NAMALWA (cell line): ENCODE measurements at regions not wholly inside any gene's neighbourhood (a gene's known extent, or its start where the extent isn't known, plus 50 kb on each side); places are given as distances from the start of the nearest gene placed in this dataset.

Experiments
- DNase-seq: peaks from one replicate; pipeline ENCODE4 v3.0.0-alpha.2; 2015; ENCODE audit warnings: low spot score

GRCh38 chr6:14734416-14735340, 511.2 kb upstream of the JARID2 start:
- DNase-seq = peak; percentile 26

DNA sequence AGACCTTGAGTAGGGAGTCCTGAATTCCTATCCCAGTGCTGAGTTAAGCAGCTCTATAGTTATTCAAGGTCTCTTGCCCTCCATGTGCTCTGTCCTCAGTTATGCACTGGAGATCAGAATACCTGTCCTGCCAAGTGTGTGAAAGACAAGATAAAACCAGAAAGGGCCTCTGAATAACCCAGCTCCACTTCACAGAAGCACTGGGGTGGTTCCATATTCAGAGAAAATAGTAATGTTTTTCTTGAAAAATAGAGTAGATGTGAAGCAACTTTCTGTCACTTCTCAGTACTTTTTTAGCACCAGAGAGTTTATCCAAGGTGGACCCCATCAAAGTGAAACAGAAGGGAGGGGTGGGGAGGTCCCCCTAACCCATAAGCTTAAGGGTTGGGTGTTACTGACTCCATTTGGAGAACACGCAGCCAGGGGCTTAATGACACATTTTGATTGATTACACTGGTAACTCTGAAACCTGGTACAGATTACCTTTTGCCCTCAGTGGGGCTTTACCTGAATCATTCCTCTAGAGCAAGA, 509.8 kb upstream of the JARID2 start:
- no peak for DNase-seq

DNA sequence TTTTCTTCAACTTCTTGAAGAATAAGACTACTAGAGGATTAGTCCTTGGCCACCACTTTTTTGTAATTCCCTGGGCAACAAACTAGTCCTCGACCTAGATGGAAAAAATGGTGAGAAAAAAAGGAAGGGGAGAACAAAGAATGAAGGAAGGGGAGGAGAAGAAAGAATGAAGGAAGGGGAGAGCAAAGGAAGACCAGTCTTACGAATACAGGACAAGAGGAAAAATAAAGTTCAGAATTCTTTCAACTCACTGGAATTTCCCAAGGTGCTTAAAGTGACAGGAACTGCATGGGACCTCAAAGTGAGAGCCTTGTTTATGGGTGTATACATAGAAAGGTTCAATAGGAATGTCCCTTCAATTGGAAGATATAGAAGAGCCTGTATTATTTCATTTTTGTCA, 509.3 kb upstream of the JARID2 start:
- DNase-seq = no peak

- DNase-seq = no peak
These were observed 507.4 kb upstream of the JARID2 start for GRCh38 chr6:14738497-14738896.

GRCh38 chr6:14738933-14739332, 506.9 kb upstream of the JARID2 start:
- DNase-seq = no peak

DNA sequence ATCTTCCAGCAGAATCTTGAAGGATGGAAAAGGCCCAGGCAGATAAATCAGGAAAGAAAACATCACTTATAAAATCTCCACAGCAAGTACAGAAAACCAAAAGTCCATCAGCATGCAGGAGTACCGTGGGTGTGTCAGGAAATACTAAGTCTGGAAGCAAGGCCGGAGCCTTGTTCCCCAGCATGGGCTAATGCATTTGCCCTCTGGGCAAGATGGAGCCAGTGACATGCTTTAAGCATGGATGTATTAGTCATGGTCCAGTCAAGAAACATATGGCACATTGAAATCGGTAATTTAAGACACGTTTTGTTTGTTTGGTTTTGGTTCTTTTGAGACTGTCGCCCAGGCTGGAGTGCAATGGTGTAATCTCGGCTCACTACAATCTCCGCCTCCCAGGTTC, 506.0 kb upstream of the JARID2 start:
- DNase-seq = no peak

- no peak for DNase-seq
These were observed 503.7 kb upstream of the JARID2 start for GRCh38 chr6:14742171-14742570.

DNA sequence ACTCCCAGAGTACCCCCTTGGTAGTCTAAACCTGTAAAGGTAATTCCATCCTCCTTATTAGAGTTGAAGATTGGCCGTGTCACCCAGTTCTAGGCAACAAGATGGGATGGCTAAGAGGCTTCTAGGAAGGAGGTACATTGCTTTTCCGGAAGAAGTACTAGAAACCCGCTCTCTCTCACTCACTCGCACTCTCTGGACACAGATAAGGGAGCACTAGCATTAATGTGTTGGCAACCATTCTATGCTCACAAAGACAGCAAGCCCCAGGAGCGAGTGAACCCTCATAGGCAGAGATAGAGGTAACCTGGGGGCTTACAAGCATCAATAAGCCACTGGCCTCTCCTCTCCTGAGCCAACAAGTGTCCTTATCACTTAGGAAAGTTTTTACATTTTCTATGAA, 503.2 kb upstream of the JARID2 start:
- DNase-seq = no peak

- no peak for DNase-seq
These were observed 502.8 kb upstream of the JARID2 start for GRCh38 chr6:14743144-14743473.

DNA sequence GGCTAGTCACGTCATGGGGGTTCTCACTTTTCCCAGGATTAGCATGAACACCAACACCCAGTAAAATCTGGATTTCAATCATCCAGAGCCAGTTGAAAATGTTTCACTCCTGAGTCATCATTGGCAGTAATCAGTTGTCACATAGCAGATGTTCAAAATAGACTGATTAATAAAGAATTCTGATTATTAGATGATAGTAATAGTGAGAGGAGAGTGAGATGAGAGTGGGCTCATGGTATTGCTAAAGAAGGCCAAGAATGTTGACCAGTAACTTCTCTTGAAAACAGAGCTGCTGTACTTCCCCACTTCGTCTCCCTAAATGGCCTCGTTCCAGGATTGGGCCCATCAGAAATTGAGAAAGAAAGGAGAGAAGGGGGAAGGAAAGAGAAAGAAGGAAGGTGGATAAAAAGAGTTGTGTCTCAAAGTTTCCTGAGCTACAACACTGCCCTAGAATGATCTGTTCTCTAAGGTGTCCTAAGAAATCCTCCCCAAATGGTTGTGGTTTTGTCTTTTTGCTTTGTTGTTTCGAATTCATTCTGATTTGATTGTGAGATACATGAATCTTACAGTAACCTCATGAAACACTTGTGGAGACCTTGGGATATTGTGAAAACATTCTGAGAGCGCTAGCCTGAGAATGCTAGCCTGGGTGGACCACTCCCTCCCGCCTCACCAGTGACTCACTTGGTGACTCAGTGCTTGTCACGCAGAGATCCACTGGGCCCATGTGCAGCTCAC, 502.2 kb upstream of the JARID2 start:
- no peak for DNase-seq

GRCh38 chr6:14744212-14744556, 501.7 kb upstream of the JARID2 start:
- DNase-seq = no peak

DNA sequence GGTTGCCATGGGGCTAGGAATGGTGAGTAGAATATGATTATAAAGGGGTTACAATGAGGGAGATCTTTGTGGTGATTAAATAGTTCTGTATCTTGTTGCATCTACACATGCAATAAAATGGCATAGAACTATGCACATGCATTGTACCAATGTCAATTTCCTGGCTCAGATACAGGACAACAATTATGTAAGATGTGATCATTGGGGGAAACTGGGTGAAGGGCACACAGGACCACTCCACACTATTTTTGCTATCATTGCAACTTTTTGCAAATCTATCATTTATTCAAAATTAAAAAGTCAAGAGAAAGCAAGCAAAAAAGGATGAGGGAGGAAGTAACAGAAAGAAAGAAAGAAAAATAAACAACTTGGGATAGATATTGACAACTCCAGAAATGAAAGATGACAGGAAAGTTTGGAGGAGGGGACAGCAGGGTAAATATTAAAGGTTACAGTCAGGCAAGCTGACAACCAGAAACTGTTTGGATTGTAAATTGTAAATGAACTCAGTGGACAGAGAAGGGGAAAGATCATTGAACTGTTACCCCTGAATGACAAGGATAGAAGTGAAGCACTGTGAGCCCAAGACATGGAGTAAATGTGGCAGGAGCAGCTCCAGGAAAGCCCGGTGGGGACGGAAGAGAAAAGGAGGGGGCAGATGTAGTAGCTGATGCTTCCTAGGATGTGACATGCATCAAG, 499.6 kb upstream of the JARID2 start:
- DNase-seq = no peak

- no peak for DNase-seq
These were observed 497.9 kb upstream of the JARID2 start for GRCh38 chr6:14747881-14748520.

DNA sequence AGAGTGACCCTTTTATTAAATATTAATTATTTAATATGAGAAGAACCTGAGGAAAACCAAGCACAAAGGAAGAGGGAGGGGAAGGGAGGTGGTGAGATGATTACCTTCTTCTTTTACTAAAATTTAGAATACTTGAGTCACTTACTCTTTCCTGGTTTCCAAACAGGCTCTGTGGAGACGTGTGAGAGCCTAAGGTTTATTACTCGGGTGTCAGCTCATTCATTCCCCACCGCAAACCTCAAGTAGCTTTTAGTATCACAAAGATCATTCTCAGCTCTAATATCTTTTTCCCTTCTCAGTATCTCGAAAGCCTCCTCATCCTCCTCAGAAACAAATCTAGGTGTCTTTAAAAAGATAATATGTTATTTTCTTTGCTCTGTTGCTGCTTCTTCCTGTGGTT, 497.2 kb upstream of the JARID2 start:
- no peak for DNase-seq

- no peak for DNase-seq
These were observed 495.7 kb upstream of the JARID2 start for GRCh38 chr6:14750059-14750661.

GRCh38 chr6:14751645-14752175, 494.2 kb upstream of the JARID2 start:
- DNase-seq = no peak

DNA sequence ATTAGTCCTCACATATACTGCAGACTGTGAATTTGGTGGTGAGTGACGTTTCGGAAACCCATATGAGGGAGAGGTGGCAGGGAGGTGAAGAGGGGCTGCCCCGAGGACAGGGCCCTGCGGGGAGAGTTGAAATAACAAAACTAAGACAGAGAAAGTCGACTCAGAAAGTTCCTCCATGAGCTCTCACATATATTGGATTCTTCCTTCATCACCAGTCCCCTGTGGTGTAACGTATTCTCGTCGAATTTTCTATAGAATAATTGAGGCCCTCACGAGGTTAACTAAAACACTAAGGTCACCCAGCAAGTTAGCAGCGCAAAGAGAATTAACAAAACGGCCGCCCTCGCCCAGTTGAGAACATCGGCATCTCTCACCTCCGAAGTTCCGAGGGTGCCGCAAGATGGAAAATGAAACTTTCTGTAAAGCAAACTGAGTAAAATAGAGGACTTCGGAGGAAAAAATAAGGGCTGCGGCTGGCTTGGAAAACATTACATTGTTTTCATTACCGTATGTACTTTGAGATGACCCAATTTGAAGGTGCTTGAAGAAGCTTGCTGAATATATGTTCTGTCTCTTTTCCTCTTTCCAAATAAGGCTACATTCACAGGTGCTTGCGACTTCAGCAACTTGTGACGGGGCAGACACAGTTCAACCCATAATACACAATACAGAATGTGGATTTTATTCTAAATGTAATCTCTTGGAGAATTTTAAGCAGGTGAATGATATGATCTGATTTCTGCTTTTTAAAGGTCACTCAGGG, 490.9 kb upstream of the JARID2 start:
- DNase-seq = no peak

GRCh38 chr6:14756340-14756739, 489.5 kb upstream of the JARID2 start:
- no peak for DNase-seq

- DNase-seq = no peak
These were observed 488.9 kb upstream of the JARID2 start for GRCh38 chr6:14757014-14757413.

DNA sequence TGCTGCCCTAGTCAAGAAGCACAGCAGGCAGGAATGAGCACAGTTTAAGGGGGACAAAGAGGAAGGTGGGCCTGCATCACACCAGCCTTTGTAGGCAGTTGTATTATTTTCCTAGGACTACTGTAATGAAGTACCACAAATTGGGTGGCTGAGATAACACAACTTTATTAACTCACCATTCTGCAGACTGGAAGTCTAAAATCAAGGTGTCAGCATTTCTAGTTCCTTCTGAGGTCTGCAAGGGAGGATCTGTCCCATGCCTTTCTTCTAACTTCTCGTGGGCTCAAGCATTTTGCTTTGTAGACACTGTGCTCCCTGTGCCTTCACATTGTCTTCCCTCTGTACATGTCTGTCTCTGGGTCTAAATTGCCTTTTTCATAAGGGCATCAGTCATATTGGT, 488.5 kb upstream of the JARID2 start:
- DNase-seq = no peak
